Breast epithelium (tissue), 3 donors: ENCODE measurements at regions not wholly inside any gene's neighbourhood (a gene's known extent, or its start where the extent isn't known, plus 50 kb on each side); places are given as distances from the start of the nearest gene placed in this dataset.

ENCODE experiments used
- POLR2AphosphoS5 ChIP-seq, 3 donors: sonication (generic); formaldehyde crosslinking; IDR thresholded peaks; one replicate each; pipeline ENCODE4 v1.6.1; 2017; ENCODE audit warnings: antibody characterized with exemption in 3 of 3
- TF ChIP-seq, protein P1 (sequence below), 3 donors: fragments of 450-650 bp; IDR thresholded peaks; one replicate each; pipeline ENCODE4 v1.5.1; 2016 to 2017; ENCODE audit warnings: antibody characterized with exemption in 3 of 3, mild to moderate bottlenecking in 3 of 3, moderate library complexity in 3 of 3

DNA sequence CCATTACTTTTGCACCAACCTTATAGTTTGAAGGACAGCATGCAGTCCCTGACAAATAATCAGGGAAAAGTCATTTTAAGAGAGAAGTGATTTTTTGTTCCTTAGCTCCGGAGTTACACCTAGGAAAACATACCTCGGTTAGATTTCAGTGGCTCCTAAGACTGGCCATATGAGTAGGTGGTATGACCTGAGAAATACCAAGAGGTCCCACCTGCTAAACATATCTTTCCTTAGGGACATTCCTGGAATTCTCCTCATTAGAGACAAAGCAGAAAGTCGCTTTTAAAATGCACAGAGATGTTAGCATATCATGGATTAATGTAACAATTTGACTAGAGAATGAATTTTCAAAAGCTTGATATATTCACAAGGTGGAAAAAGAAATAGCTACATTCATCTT is 84.2 kb upstream of the RNPC3 start:
- no peak for TF ChIP-seq POLR2AphosphoS5 (IDR thresholded peaks at IDR 0.05)
- TF ChIP-seq, protein P1, sequence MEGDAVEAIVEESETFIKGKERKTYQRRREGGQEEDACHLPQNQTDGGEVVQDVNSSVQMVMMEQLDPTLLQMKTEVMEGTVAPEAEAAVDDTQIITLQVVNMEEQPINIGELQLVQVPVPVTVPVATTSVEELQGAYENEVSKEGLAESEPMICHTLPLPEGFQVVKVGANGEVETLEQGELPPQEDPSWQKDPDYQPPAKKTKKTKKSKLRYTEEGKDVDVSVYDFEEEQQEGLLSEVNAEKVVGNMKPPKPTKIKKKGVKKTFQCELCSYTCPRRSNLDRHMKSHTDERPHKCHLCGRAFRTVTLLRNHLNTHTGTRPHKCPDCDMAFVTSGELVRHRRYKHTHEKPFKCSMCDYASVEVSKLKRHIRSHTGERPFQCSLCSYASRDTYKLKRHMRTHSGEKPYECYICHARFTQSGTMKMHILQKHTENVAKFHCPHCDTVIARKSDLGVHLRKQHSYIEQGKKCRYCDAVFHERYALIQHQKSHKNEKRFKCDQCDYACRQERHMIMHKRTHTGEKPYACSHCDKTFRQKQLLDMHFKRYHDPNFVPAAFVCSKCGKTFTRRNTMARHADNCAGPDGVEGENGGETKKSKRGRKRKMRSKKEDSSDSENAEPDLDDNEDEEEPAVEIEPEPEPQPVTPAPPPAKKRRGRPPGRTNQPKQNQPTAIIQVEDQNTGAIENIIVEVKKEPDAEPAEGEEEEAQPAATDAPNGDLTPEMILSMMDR (IDR thresholded peaks at IDR 0.05) = no peak
